Endothelial cell of umbilical vein (primary cell): ENCODE measurements at regions not wholly inside any gene's neighbourhood (a gene's known extent, or its start where the extent isn't known, plus 50 kb on each side); places are given as distances from the start of the nearest gene placed in this dataset.

Experiments
- BruUV-seq: library from RNA; stranded (reverse); fragments of 400-500 nt; replicated peaks from 2 replicates; lab custom pipeline; 2021; lab: Mats Ljungman, UMichigan
- CTCF ChIA-PET: fragments of 300-600, 350-600 bp; sonication (Branson Sonifier 250); formaldehyde crosslinking; loops from one replicate; lab custom pipeline; 2021; ENCODE audit warnings: antibody characterized with exemption, inconsistent platforms; lab: Charles Lee
- POLR2A ChIA-PET: fragments of 300-600, 350-600 bp; sonication (Branson Sonifier 250); formaldehyde crosslinking; loops from one replicate; lab custom pipeline; 2021; ENCODE audit warnings: antibody characterized with exemption, inconsistent platforms; lab: Charles Lee
- DNase-seq: peaks from one replicate; pipeline ENCODE4 v3.0.0-alpha.2; 2011; ENCODE audit warnings: low read depth, low spot score
- FAIRE-seq: peaks from 2 replicates; lab custom pipeline; 2011; peaks lifted over from hg19 to GRCh38; lab: Jason Lieb, UNC
- H2AFZ ChIP-seq: 2 replicates; pipeline ENCODE4 v1.6.0; 2012; ENCODE audit warnings: low read depth, low read length, control low read depth, inconsistent platforms
- H3K27ac ChIP-seq: 2 replicates; pipeline ENCODE4 v1.5.1; 2011; ENCODE audit warnings: low read depth, mild to moderate bottlenecking, control low read depth, low read length, moderate library complexity; ENCODE audit not compliant: insufficient read depth
- H3K27me3 ChIP-seq, 2 experiments: 2 replicates each; pipeline versions ENCODE4 v1.6.0 to v1.6.1; 2011; ENCODE audit warnings: low read length in 2 of 2, mixed read lengths in 1 of 2; ENCODE audit not compliant: control insufficient read depth in 2 of 2, insufficient read depth in 2 of 2
- H3K36me3 ChIP-seq, 2 experiments: 2 replicates in 1 of 2; 3 replicates in 1 of 2; pipeline ENCODE4 v1.5.1; 2011; ENCODE audit warnings: low read length in 2 of 2, mild to moderate bottlenecking in 1 of 2, moderate library complexity in 1 of 2; ENCODE audit not compliant: control insufficient read depth in 2 of 2, insufficient read depth in 2 of 2; ENCODE audit errors: extremely low read depth in 1 of 2
- H3K4me1 ChIP-seq: 3 replicates; pipeline ENCODE4 v1.5.1; 2011; ENCODE audit warnings: mild to moderate bottlenecking, low read length; ENCODE audit not compliant: control insufficient read depth, insufficient read depth; ENCODE audit errors: extremely low read depth
- H3K4me2 ChIP-seq: 2 replicates; pipeline ENCODE4 v1.6.1; 2011; ENCODE audit warnings: low read length, control low read depth, mixed read lengths; ENCODE audit not compliant: insufficient read depth
- H3K4me3 ChIP-seq, 3 experiments: fragments of 200-600 bp in 1 of 3; sonication (generic), shearing (Covaris generic) in 1 of 3; replicated peaks in 1 of 3; 2 replicates each; pipeline ENCODE4 v1.5.1; 2011 to 2016; ENCODE audit warnings: control low read depth in 3 of 3, low read length in 3 of 3, mild to moderate bottlenecking in 2 of 3, inconsistent platforms in 1 of 3, low read depth in 1 of 3, moderate library complexity in 1 of 3; ENCODE audit not compliant: insufficient read depth in 1 of 3
- H3K79me2 ChIP-seq: 2 replicates; pipeline ENCODE4 v1.6.0; 2012; ENCODE audit warnings: low read length, inconsistent platforms; ENCODE audit not compliant: control insufficient read depth, insufficient read depth
- H3K9ac ChIP-seq: replicated peaks from 2 replicates; pipeline ENCODE3; 2011; ENCODE audit warnings: low read length, control low read depth; ENCODE audit not compliant: insufficient read depth; ENCODE audit errors: extremely low read depth
- H3K9me1 ChIP-seq: replicated peaks from 3 replicates; pipeline ENCODE4 v1.6.0; 2011; ENCODE audit warnings: mild to moderate bottlenecking, low read length; ENCODE audit not compliant: control insufficient read depth, insufficient read depth; ENCODE audit errors: extremely low read depth
- H3K9me3 ChIP-seq: replicated peaks from 2 replicates; pipeline ENCODE4 v1.5.1; 2012; ENCODE audit warnings: low read length, inconsistent platforms; ENCODE audit not compliant: control insufficient read depth, insufficient read depth
- H4K20me1 ChIP-seq: replicated peaks from 2 replicates; pipeline ENCODE3; 2011; ENCODE audit warnings: mild to moderate bottlenecking, low read length; ENCODE audit not compliant: control insufficient read depth, insufficient read depth; ENCODE audit errors: extremely low read depth
- CTCF ChIP-seq, 2 donors: IDR thresholded peaks; 1 replicate in 1 of 2; 2 replicates in 1 of 2; pipeline ENCODE4 v1.5.1; 2011; ENCODE audit warnings: low read length in 2 of 2, mild to moderate bottlenecking in 2 of 2, moderate library complexity in 2 of 2, control low read depth in 1 of 2, inconsistent platforms in 1 of 2, low read depth in 1 of 2; ENCODE audit not compliant: insufficient read depth in 1 of 2; ENCODE audit errors: extremely low read depth in 1 of 2
- EZH2 ChIP-seq: IDR thresholded peaks from 2 replicates; pipeline ENCODE4 v1.6.1; 2012; ENCODE audit warnings: borderline replicate concordance, low read depth, mild to moderate bottlenecking, moderate library complexity, low read length, inconsistent platforms; ENCODE audit not compliant: severe bottlenecking
- FOS ChIP-seq: IDR thresholded peaks from 2 replicates; pipeline ENCODE4 v1.6.1; 2011; ENCODE audit warnings: mild to moderate bottlenecking, low read length, moderate library complexity, borderline replicate concordance; ENCODE audit not compliant: insufficient read depth
- GATA2 ChIP-seq: IDR thresholded peaks from 2 replicates; pipeline ENCODE4 v1.7.0; 2011; ENCODE audit warnings: low read depth, mild to moderate bottlenecking, moderate library complexity, mixed read lengths, low read length; ENCODE audit not compliant: insufficient read length, insufficient read depth
- JUN ChIP-seq: IDR thresholded peaks from 2 replicates; pipeline ENCODE4 v1.6.1; 2011; ENCODE audit warnings: borderline replicate concordance, low read depth; ENCODE audit not compliant: insufficient read length, insufficient read depth
- MYC ChIP-seq: IDR thresholded peaks from one replicate; pipeline ENCODE4 v1.6.1; 2011; ENCODE audit warnings: mild to moderate bottlenecking, low read depth, low read length
- POLR2A ChIP-seq: IDR thresholded peaks from 2 replicates; pipeline ENCODE4 v1.6.1; 2012; ENCODE audit warnings: low read depth, mild to moderate bottlenecking, control low read depth, low read length
- POLR2AphosphoS5 ChIP-seq: IDR thresholded peaks from 2 replicates; pipeline ENCODE4 v1.6.1; 2012; ENCODE audit warnings: low read depth, mild to moderate bottlenecking, control low read depth, low read length, moderate library complexity; ENCODE audit not compliant: insufficient read depth
- dilution Hi-C: fragments of 300-500 bp; cut with MboI; formaldehyde crosslinking; loops from one replicate; pipeline ENCODE4 v1.15.0; 2019; ENCODE audit warnings: low sequenced_read_pairs; ENCODE audit not compliant: extremely low pct_ligation_motif_present
- intact Hi-C: fragments of 100-400 bp; cut with micrococcal nuclease; formaldehyde crosslinking; loops from one replicate; pipeline ENCODE4 v1.10.0; 2022
- TF ChIP-seq, protein P1 (sequence below): IDR thresholded peaks from 2 replicates; pipeline ENCODE4 v1.6.1; 2011; ENCODE audit not compliant: insufficient read depth, insufficient read length

GRCh38 chr20:47989957-47990356 is 204.7 kb upstream of the SULF2 start:
- intact Hi-C loops, result no loop called here

More at GRCh38 chr20:47989957-47990356, 204.7 kb upstream of the SULF2 start:
- ChIA-PET CTCF (no interaction called here), POLR2A (no interaction called here)
- Histone ChIP-seq H4K20me1 (no peaks in the 10 kb centered on the region), H3K27me3 (peaks cover 2 to 3% of the 10 kb centered on the region in 2 experiments), H3K4me1 (peaks cover 6% of the 10 kb centered on the region), H3K9me3 (no peaks in the 10 kb centered on the region), H3K4me2 (no peak overlapping the region), H3K27ac (no peak overlapping the region), H3K79me2 (no peaks in the 10 kb centered on the region), H3K9ac (no peak overlapping the region), H3K36me3 (no peaks in the 10 kb centered on the region), H3K4me3 (no peak overlapping the region), H2AFZ (no peak overlapping the region), H3K9me1 (no peaks in the 10 kb centered on the region)
- no peak for TF ChIP-seq EZH2
- no peak for TF ChIP-seq GATA2
- TF ChIP-seq FOS, result no peak
- no peak for TF ChIP-seq JUN
- TF ChIP-seq, protein P1, sequence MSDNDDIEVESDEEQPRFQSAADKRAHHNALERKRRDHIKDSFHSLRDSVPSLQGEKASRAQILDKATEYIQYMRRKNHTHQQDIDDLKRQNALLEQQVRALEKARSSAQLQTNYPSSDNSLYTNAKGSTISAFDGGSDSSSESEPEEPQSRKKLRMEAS, result no peak
- no peak for TF ChIP-seq POLR2A
- TF ChIP-seq CTCF (IDR thresholded peaks at IDR 0.05; ENCODE audit: extremely low read depth in 1 of 2, insufficient read depth in 1 of 2, low read depth in 1 of 2, low read length in 2 of 2), result no peak
- no peak for TF ChIP-seq MYC
- TF ChIP-seq POLR2AphosphoS5, result no peak
- dilution Hi-C loops, result no loop called here
- FAIRE-seq (no peak), DNase-seq (no peak)
- no TSS peak for BruUV-seq
